ENCODE measurements at regions not wholly inside any gene's neighbourhood (a gene's known extent, or its start where the extent isn't known, plus 50 kb on each side); places are given as distances from the start of the nearest gene placed in this dataset.
"Not testable (repeated sequence)": the region's sequence is repeated elsewhere in the genome, so short reads cannot be mapped to it uniquely, and the experiment has no call there.

DNA sequence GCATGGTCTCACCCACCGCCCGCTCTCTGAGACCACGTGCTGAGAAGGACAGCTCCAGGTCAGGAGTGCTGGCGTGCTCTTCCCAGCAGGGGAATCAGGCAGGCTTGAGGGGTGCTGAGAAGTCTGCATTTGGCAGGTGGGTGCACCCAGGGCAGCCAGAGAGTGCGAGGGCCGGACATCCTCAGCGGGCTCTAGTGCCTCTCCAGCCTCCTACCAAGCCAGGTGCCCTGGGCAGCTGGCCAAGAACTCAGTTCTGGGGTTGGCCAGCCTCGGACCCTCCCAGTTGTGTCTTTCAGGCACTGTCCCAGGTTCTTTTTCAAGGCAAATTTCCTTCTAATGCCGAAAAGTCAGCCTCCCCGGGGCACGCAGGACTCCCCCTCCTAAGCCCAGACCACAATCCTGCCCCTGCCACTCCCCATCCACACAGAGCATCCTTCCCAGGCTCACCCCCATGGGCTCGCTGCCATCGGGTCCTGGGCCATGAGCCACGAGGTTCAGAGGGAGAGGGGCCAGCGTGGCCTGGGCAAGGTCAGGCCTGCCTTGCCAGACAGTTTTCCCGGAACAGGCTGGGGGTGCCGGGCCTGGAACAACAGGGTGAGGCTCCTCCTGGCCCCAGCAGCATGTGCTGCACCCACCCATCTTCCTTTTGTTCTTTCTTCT, 52.2 kb upstream of the GPC1 start:
- no peak for DNase-seq

DNA sequence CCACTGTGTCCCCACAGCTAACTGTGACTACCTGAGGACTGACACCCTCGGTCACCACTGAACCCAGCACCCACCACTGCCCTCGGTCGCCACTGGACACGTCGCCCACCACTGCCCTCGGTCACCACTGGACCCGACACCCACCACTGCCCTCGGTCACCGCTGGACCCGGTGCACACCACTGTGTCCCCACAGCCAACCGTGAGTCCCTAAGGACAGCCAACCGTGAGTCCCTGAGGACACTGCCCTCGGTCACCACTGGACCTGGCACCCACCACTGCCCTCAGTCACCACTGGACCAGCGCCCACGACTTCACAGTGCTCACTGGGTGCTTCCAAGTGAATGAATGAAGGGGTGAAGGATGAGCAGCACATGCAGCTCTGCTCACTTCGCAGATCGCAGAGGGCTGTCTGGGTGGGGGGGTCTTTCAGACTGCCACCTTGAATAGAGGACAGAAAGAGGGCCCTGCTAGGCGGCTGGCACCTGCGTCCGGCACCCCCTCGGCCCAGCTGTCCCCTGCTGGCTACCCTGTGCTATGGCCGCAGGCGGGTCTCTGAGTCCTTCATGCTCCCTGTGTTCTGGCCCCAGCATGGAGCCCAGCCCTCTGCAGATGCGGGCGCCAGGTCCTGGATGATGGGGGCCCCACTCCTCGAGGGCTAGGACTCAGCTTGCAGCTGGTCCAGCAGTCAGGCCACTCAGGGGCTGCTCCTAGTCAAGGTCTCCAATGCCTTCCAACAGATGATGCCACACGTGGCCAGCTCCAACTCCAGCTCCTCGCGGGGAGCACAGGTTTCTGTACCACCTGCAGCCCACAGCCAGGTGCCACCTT, 51.4 kb upstream of the GPC1 start:
- no peak for DNase-seq

DNA sequence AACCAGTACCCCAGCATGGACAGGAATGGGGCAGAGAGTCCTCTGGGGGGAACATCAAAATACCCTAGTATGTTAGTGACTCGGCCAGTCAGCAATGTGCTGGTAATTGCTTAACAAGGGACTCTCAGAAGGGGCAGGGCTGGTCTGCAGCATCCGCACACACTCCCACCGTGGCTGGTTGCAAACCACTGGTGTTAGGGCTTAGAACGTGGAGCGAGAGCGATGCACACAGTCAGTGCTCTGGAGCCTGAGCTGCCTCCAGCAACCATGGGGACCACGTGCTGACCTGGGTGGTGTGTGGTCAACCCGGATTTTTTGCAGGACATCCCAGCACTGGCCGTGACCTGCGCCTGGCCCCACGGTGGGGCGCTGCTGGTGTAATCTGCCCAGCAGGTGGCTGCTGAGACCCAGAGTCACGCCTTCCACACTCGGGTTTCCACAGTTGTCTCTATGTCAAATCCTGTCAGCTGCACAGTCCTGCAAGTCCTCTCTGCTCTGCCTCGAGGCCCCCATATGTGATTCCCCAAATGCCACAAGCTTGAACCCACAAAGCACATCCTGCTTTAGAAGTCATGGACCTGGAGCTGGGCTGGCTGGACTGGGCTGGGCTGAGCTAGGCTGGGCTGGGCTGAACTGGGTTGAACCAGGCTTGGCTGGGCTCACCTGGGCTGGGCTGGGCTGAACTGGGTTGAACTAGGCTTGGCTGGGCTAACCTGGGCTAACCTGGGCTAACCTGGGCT, 50.6 kb upstream of the GPC1 start:
- no peak for DNase-seq

DNA sequence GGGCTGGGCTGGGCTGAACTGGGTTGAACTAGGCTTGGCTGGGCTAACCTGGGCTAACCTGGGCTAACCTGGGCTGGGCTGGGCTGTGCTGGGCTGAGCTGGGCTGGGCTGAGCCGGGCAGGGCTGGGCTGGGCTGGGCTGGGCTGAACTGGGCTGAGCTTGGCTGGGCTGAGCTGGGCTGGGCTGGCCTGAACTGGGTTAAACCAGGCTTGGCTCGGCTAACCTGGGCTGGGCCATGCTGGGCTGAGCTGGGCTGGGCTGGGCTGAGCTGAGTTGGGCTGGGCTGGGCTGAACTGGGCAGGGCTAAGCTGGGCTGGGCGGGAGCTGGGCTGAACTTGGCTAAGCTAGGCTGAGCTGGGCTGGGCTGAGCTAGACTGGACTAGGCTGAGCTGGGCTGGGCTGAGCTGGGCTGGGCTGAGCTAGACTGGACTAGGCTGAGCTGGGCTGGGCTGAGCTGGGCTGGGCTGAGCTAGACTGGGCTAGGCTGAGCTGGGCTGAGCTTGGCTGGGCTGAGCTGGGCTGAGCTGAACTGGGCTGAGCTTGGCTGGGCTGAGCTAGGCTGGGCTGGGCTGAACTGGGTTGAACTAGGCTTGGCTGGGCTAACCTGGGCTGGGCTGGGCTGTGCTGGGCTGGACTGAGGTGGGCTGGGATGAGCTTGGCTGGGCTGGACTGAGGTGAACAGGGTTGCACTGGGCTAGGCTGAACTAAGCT, 49.9 kb upstream of the GPC1 start:
- not testable (repeated sequence) for DNase-seq

Measured in islet precursor cell (in vitro differentiated cells).